GM23248 (cell line): ENCODE measurements at regions not wholly inside any gene's neighbourhood (a gene's known extent, or its start where the extent isn't known, plus 50 kb on each side); places are given as distances from the start of the nearest gene placed in this dataset.

ENCODE experiments used
- EZH2 ChIP-seq: fragments of 200-600 bp; sonication (generic); IDR thresholded peaks from 2 replicates; pipeline ENCODE4 v1.6.1; 2018; ENCODE audit warnings: antibody characterized with exemption, mild to moderate bottlenecking; ENCODE audit not compliant: insufficient read depth, poor library complexity, severe bottlenecking
- EZH2phosphoT487 ChIP-seq: fragments of 200-600 bp; sonication (generic); IDR thresholded peaks from 2 replicates; pipeline ENCODE4 v1.6.1; 2018; ENCODE audit warnings: antibody characterized with exemption, moderate library complexity, mild to moderate bottlenecking, low read depth; ENCODE audit not compliant: insufficient read depth

GRCh38 chr1:75984781-75985180 lies 52.6 kb upstream of the ASB17 start:
- TF ChIP-seq EZH2 = no peak
- no peak for TF ChIP-seq EZH2phosphoT487
